Mesenchymal stem cell (in vitro differentiated cells and primary cell): ENCODE measurements at regions not wholly inside any gene's neighbourhood (a gene's known extent, or its start where the extent isn't known, plus 50 kb on each side); places are given as distances from the start of the nearest gene placed in this dataset.

Experiments used
- DNase-seq: peaks from one replicate; pipeline ENCODE4 v3.0.0-alpha.2; 2013
- H2AFZ ChIP-seq: one replicate; pipeline ENCODE4 v1.6.1; 2013; ENCODE audit warnings: low read depth, mild to moderate bottlenecking, control low read depth, inconsistent platforms, low read length, moderate library complexity
- H2AK5ac ChIP-seq: 2 replicates; pipeline ENCODE4 v1.6.1; 2013; ENCODE audit warnings: low read length, moderate library complexity, mild to moderate bottlenecking, inconsistent platforms; ENCODE audit not compliant: severe bottlenecking
- H2BK120ac ChIP-seq: one replicate; pipeline ENCODE4 v1.6.1; 2013; ENCODE audit warnings: low read depth, mild to moderate bottlenecking, inconsistent platforms, low read length, moderate library complexity
- H2BK12ac ChIP-seq, 2 experiments: one replicate each; pipeline ENCODE4 v1.6.1; 2013; ENCODE audit warnings: inconsistent platforms in 2 of 2, low read length in 2 of 2, mild to moderate bottlenecking in 2 of 2, moderate library complexity in 2 of 2, control low read depth in 1 of 2
- H2BK15ac ChIP-seq: one replicate; pipeline ENCODE4 v1.6.1; 2013; ENCODE audit warnings: mild to moderate bottlenecking, low read depth, inconsistent platforms; ENCODE audit not compliant: poor library complexity, severe bottlenecking
- H2BK5ac ChIP-seq: 2 replicates; pipeline ENCODE4 v1.6.1; 2013; ENCODE audit warnings: low read depth, mild to moderate bottlenecking, low read length, control low read depth, inconsistent platforms; ENCODE audit not compliant: poor library complexity, severe bottlenecking
- H3K14ac ChIP-seq, 2 experiments: one replicate each; pipeline ENCODE4 v1.6.1; 2013; ENCODE audit warnings: inconsistent platforms in 2 of 2, low read length in 2 of 2, control low read depth in 1 of 2, mild to moderate bottlenecking in 1 of 2, moderate library complexity in 1 of 2
- H3K18ac ChIP-seq, 2 experiments: one replicate each; pipeline ENCODE4 v1.6.1; 2013; ENCODE audit warnings: inconsistent platforms in 2 of 2, low read length in 2 of 2, control low read depth in 1 of 2, low read depth in 1 of 2, mild to moderate bottlenecking in 1 of 2
- H3K23ac ChIP-seq, 2 experiments: one replicate each; pipeline ENCODE4 v1.6.1; 2013; ENCODE audit warnings: inconsistent platforms in 2 of 2, low read length in 2 of 2, mild to moderate bottlenecking in 2 of 2, moderate library complexity in 2 of 2, control low read depth in 1 of 2
- H3K27ac ChIP-seq: 2 replicates; pipeline ENCODE4 v1.5.1; 2013; ENCODE audit warnings: mild to moderate bottlenecking, moderate library complexity, low read length, control low read depth, inconsistent platforms; ENCODE audit not compliant: poor library complexity, severe bottlenecking
- H3K27me3 ChIP-seq, 2 experiments: 2 replicates each; pipeline versions ENCODE4 v1.6.1 to v1.7.0; 2013; ENCODE audit warnings: low read length in 2 of 2, mild to moderate bottlenecking in 2 of 2, moderate library complexity in 2 of 2, control low read depth in 1 of 2, inconsistent platforms in 1 of 2; ENCODE audit not compliant: control insufficient read depth in 1 of 2, insufficient read depth in 1 of 2
- H3K36me3 ChIP-seq, 2 experiments: 2 replicates each; pipeline versions ENCODE4 v1.6.1 to v1.7.0; 2013; ENCODE audit warnings: low read length in 2 of 2, control low read depth in 1 of 2, inconsistent platforms in 1 of 2, low read depth in 1 of 2, mild to moderate bottlenecking in 1 of 2; ENCODE audit not compliant: insufficient read depth in 2 of 2, control insufficient read depth in 1 of 2
- H3K4ac ChIP-seq, 2 experiments: one replicate each; pipeline ENCODE4 v1.6.1; 2013; ENCODE audit warnings: inconsistent platforms in 2 of 2, low read length in 2 of 2, mild to moderate bottlenecking in 2 of 2, moderate library complexity in 2 of 2, control low read depth in 1 of 2, low read depth in 1 of 2
- H3K4me1 ChIP-seq: 2 replicates; pipeline ENCODE4 v1.6.1; 2013; ENCODE audit warnings: low read depth, low read length, control low read depth; ENCODE audit not compliant: control insufficient read depth, insufficient read depth
- H3K4me2 ChIP-seq: 2 replicates; pipeline ENCODE4 v1.6.1; 2013; ENCODE audit warnings: low read length, mild to moderate bottlenecking, inconsistent platforms; ENCODE audit not compliant: poor library complexity, severe bottlenecking
- H3K4me3 ChIP-seq, 2 experiments: 2 replicates each; pipeline versions ENCODE4 v1.5.1 to v1.7.0; 2013; ENCODE audit warnings: low read length in 2 of 2, mild to moderate bottlenecking in 2 of 2, control low read depth in 1 of 2, low read depth in 1 of 2; ENCODE audit not compliant: insufficient read depth in 1 of 2
- H3K79me1 ChIP-seq: replicated peaks from 2 replicates; pipeline ENCODE4 v1.6.1; 2013; ENCODE audit warnings: mild to moderate bottlenecking, control low read depth, low read length, inconsistent platforms; ENCODE audit not compliant: poor library complexity, severe bottlenecking
- H3K9ac ChIP-seq: 2 replicates; pipeline ENCODE4 v1.7.0; 2013; ENCODE audit warnings: mild to moderate bottlenecking, low read length, moderate library complexity
- H3K9me3 ChIP-seq: 2 replicates; pipeline ENCODE4 v1.7.0; 2013; ENCODE audit warnings: mild to moderate bottlenecking, low read length; ENCODE audit not compliant: control insufficient read depth
- H4K8ac ChIP-seq: one replicate; pipeline ENCODE4 v1.6.1; 2013; ENCODE audit warnings: inconsistent platforms, mild to moderate bottlenecking, low read length, moderate library complexity
- H4K91ac ChIP-seq: one replicate; pipeline ENCODE4 v1.6.1; 2013; ENCODE audit warnings: mild to moderate bottlenecking, low read length, inconsistent platforms
- WGBS: methylation state at CpG from one replicate; pipeline ENCODE4 v1.1.7; 2013; ENCODE audit warnings: mixed read lengths; 5-methylcytosine and 5-hydroxymethylcytosine counted together

GRCh38 chr1:238264951-238265350 lies 374.2 kb upstream of the ZP4 start:
- Histone ChIP-seq H4K91ac (no peak overlapping the region), H2BK15ac (no peak overlapping the region), H3K4ac (no peak overlapping the region), H3K27me3 (no peaks in the 10 kb centered on the region), H3K14ac (no peak overlapping the region), H3K79me1 (no peaks in the 10 kb centered on the region), H3K4me3 (no peak overlapping the region), H3K23ac (no peak overlapping the region), H3K36me3 (no peaks in the 10 kb centered on the region), H3K27ac (no peak overlapping the region), H2BK12ac (no peak overlapping the region), H3K18ac (no peak overlapping the region), H4K8ac (no peak overlapping the region), H3K4me2 (no peak overlapping the region), H3K9ac (no peak overlapping the region), H2BK5ac (no peak overlapping the region), H2AFZ (no peak overlapping the region), H2BK120ac (no peak overlapping the region), H3K4me1 (no peaks in the 10 kb centered on the region), H2AK5ac (no peak overlapping the region), H3K9me3 (peaks cover 5% of the 10 kb centered on the region)
- DNase-seq: no peak

- Histone ChIP-seq H3K79me1 (no peaks in the 10 kb centered on the region), H3K4ac (no peak overlapping the region), H2BK5ac (no peak overlapping the region), H2BK15ac (no peak overlapping the region), H3K14ac (no peak overlapping the region), H3K4me3 (no peak overlapping the region), H3K4me1 (no peaks in the 10 kb centered on the region), H2AK5ac (no peak overlapping the region), H3K9ac (no peak overlapping the region), H4K8ac (no peak overlapping the region), H4K91ac (no peak overlapping the region), H3K27ac (no peak overlapping the region), H3K36me3 (no peaks in the 10 kb centered on the region), H2BK120ac (no peak overlapping the region), H3K27me3 (no peaks in the 10 kb centered on the region), H3K9me3 (no peaks in the 10 kb centered on the region), H2BK12ac (no peak overlapping the region), H3K23ac (no peak overlapping the region), H2AFZ (no peak overlapping the region), H3K18ac (no peak overlapping the region), H3K4me2 (no peak overlapping the region)
- DNase-seq: no peak
These were observed 367.8 kb upstream of the ZP4 start for GRCh38 chr1:238258510-238258909.

- H2AK5ac ChIP-seq: no peak overlapping the region
- H3K27ac ChIP-seq: no peak overlapping the region
- H3K23ac ChIP-seq: no peak overlapping the region
- WGBS: 99% methylated on average over 4 of the region's 7 CpGs
- H4K91ac ChIP-seq: no peak overlapping the region
- no peak overlapping the region for H3K4me2 ChIP-seq
- no peak overlapping the region for H2AFZ ChIP-seq
- no peaks in the 10 kb centered on the region for H3K9me3 ChIP-seq
- no peaks in the 10 kb centered on the region for H3K27me3 ChIP-seq
- no peak overlapping the region for H3K9ac ChIP-seq
- H2BK5ac ChIP-seq: no peak overlapping the region
- H3K18ac ChIP-seq: no peak overlapping the region
- no peak for DNase-seq
- no peak overlapping the region for H2BK120ac ChIP-seq
- no peak overlapping the region for H3K4me3 ChIP-seq
- H3K14ac ChIP-seq: no peak overlapping the region
- no peak overlapping the region for H4K8ac ChIP-seq
- no peak overlapping the region for H2BK12ac ChIP-seq
- no peak overlapping the region for H3K4ac ChIP-seq
- H2BK15ac ChIP-seq: no peak overlapping the region
- H3K36me3 ChIP-seq: no peaks in the 10 kb centered on the region
- H3K79me1 ChIP-seq: no peaks in the 10 kb centered on the region
- H3K4me1 ChIP-seq: no peaks in the 10 kb centered on the region
These were observed 366.4 kb upstream of the ZP4 start for GRCh38 chr1:238257018-238257621.

- H3K4me3 ChIP-seq: no peak overlapping the region
- H2BK15ac ChIP-seq: no peak overlapping the region
- no peaks in the 10 kb centered on the region for H3K27me3 ChIP-seq
These were observed 364.2 kb upstream of the ZP4 start for GRCh38 chr1:238254935-238255334.

More at GRCh38 chr1:238254935-238255334, 364.2 kb upstream of the ZP4 start:
- Histone ChIP-seq H3K36me3 (no peaks in the 10 kb centered on the region), H3K27ac (no peak overlapping the region), H3K4me2 (no peak overlapping the region), H3K9me3 (no peaks in the 10 kb centered on the region), H4K8ac (no peak overlapping the region), H3K14ac (no peak overlapping the region), H3K23ac (no peak overlapping the region), H2AK5ac (no peak overlapping the region), H3K9ac (no peak overlapping the region), H2BK120ac (no peak overlapping the region), H3K4me1 (no peaks in the 10 kb centered on the region), H4K91ac (no peak overlapping the region), H3K79me1 (no peaks in the 10 kb centered on the region), H2AFZ (no peak overlapping the region), H2BK12ac (no peak overlapping the region), H3K18ac (no peak overlapping the region), H3K4ac (no peak overlapping the region), H2BK5ac (no peak overlapping the region)
- DNase-seq: no peak
- 7% methylated on average over 1 of the region's 3 CpGs for WGBS
